HFF-Myc (cell line): ENCODE measurements at regions not wholly inside any gene's neighbourhood (a gene's known extent, or its start where the extent isn't known, plus 50 kb on each side); places are given as distances from the start of the nearest gene placed in this dataset.

Source experiments
- DNase-seq: peaks from one replicate; pipeline ENCODE4 v3.0.0-alpha.2; 2011; ENCODE audit warnings: low read depth; ENCODE audit errors: extremely low read depth
- H3K4me3 ChIP-seq: replicated peaks from 2 replicates; pipeline ENCODE4 v1.5.1; 2011; ENCODE audit warnings: low read depth, mild to moderate bottlenecking, control low read depth, low read length
- CTCF ChIP-seq: IDR thresholded peaks from 2 replicates; pipeline ENCODE4 v1.5.1; 2012; ENCODE audit warnings: mild to moderate bottlenecking, low read depth, low read length, control low read depth; ENCODE audit errors: missing control alignments

- no peak for DNase-seq
- TF ChIP-seq CTCF: no peak
- no peak overlapping the region for H3K4me3 ChIP-seq
Observed at GRCh38 chr3:74167926-74168325, 446.5 kb downstream of the CNTN3 start.

DNA sequence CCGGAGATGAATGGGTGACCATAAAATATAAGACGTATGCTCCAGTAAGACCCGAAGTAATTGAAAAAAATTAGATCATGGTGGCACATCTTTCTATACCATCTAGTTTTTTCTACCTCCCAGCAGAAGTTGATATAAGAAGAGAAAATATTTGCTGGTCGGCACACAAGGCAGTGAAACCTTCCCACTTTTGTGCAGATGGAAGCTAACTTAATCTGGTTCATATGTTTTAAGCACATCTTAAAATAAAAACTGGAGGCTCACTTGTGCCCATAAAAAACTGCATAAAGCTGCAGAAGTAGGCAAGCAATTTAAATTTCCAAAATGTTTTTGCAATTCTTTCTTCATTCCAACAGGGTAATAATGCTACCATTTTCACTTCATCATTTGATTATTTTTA is 449.2 kb downstream of the CNTN3 start:
- TF ChIP-seq CTCF: no peak
- no peak for DNase-seq
- H3K4me3 ChIP-seq: no peak overlapping the region

- no peak for DNase-seq
- no peak overlapping the region for H3K4me3 ChIP-seq
- TF ChIP-seq CTCF: no peak
Observed at GRCh38 chr3:74149466-74149865, 465.0 kb downstream of the CNTN3 start.

GRCh38 chr3:74145277-74145676 is 469.2 kb downstream of the CNTN3 start:
- no peak for DNase-seq
- H3K4me3 ChIP-seq: no peak overlapping the region
- no peak for TF ChIP-seq CTCF

- no peak for TF ChIP-seq CTCF
- DNase-seq: no peak
- H3K4me3 ChIP-seq: no peak overlapping the region
Observed at GRCh38 chr3:74139648-74140047, 474.8 kb downstream of the CNTN3 start.

DNA sequence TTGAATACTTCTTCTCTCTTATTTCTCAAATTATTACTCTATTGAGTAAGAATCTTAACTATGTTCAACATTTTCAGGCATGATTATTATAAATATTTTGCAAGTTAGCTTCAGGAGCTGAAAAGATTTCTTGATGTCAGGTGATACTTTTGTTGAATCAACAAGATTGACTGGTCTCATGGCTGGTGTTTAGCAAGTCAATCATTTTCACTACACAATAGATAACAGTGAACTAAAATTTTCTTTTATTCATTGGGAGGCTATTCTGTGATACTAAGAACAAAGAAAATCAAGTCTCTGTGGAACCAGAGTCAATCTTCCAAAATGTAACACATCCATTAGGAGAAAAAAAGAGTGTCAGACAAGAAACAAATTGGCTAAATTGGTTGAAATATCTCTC is 476.7 kb downstream of the CNTN3 start:
- no peak for TF ChIP-seq CTCF
- H3K4me3 ChIP-seq: no peak overlapping the region
- no peak for DNase-seq

DNA sequence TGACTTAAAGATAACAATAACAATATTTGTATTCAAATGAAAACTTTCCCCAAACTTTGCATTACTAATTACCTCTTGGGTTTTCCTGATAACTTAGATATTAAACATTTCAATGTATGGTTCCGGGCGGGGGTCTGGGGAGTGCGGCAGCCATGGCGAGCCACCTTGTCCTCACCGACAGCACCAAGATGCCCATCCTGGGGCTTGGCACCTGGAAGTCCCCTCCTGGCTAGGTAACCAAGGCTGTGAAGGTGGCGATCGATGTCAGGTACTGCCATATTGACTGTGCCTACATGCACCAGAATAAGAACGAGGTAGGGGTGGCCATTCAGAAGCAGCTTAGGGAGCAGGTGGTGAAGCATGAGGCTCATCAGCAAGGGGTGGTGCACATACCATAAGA is 478.7 kb downstream of the CNTN3 start:
- no peak overlapping the region for H3K4me3 ChIP-seq
- no peak for DNase-seq
- TF ChIP-seq CTCF: no peak
